Keratinocyte (primary cell): ENCODE measurements at regions not wholly inside any gene's neighbourhood (a gene's known extent, or its start where the extent isn't known, plus 50 kb on each side); places are given as distances from the start of the nearest gene placed in this dataset.

Experiments used
- DNase-seq: peaks from one replicate; pipeline ENCODE4 v3.0.0-alpha.2; 2011; ENCODE audit warnings: low read depth, missing footprints, low spot score
- FAIRE-seq: peaks from 2 replicates; lab custom pipeline; 2011; peaks lifted over from hg19 to GRCh38; lab: Jason Lieb, UNC
- H2AFZ ChIP-seq: 2 replicates; pipeline ENCODE4 v1.6.0; 2012; ENCODE audit warnings: low read length, control low read depth, inconsistent platforms; ENCODE audit not compliant: control insufficient read depth
- H3K27ac ChIP-seq: 2 replicates; pipeline ENCODE4 v1.5.1; 2011; ENCODE audit warnings: low read length; ENCODE audit not compliant: control insufficient read depth, insufficient read depth
- H3K27me3 ChIP-seq: 3 replicates; pipeline ENCODE4 v1.6.0; 2011; ENCODE audit warnings: low read length; ENCODE audit not compliant: control insufficient read depth, insufficient read depth; ENCODE audit errors: extremely low read depth
- H3K36me3 ChIP-seq, 2 experiments: 2 replicates in 1 of 2; 3 replicates in 1 of 2; pipeline ENCODE4 v1.5.1; 2011; ENCODE audit warnings: low read length in 2 of 2, mild to moderate bottlenecking in 1 of 2; ENCODE audit not compliant: control insufficient read depth in 2 of 2, insufficient read depth in 2 of 2; ENCODE audit errors: extremely low read depth in 1 of 2
- H3K4me1 ChIP-seq: 3 replicates; pipeline ENCODE4 v1.5.1; 2011; ENCODE audit warnings: low read length; ENCODE audit not compliant: control insufficient read depth, insufficient read depth; ENCODE audit errors: extremely low read depth
- H3K4me2 ChIP-seq: 3 replicates; pipeline ENCODE4 v1.6.0; 2011; ENCODE audit warnings: low read depth, low read length; ENCODE audit not compliant: control insufficient read depth, insufficient read depth; ENCODE audit errors: extremely low read depth
- H3K4me3 ChIP-seq, 3 experiments: fragments of 200-600 bp in 1 of 3; sonication (generic) in 1 of 3; 2 replicates in 2 of 3; 3 replicates in 1 of 3; pipeline ENCODE4 v1.5.1; 2011 to 2016; ENCODE audit warnings: low read length in 3 of 3, mild to moderate bottlenecking in 3 of 3, control low read depth in 2 of 3, inconsistent platforms in 1 of 3, low read depth in 1 of 3, mixed read lengths in 1 of 3, mixed run types in 1 of 3, moderate library complexity in 1 of 3; ENCODE audit not compliant: control insufficient read depth in 2 of 3, insufficient read depth in 2 of 3; ENCODE audit errors: extremely low read depth in 1 of 3
- H3K79me2 ChIP-seq: 2 replicates; pipeline ENCODE4 v1.6.0; 2012; ENCODE audit warnings: low read length; ENCODE audit not compliant: control insufficient read depth, insufficient read depth
- H3K9ac ChIP-seq: 3 replicates; pipeline ENCODE4 v1.6.0; 2011; ENCODE audit warnings: low read length; ENCODE audit not compliant: control insufficient read depth, insufficient read depth; ENCODE audit errors: extremely low read depth
- H3K9me1 ChIP-seq: 3 replicates; pipeline ENCODE4 v1.6.0; 2011; ENCODE audit warnings: low read length; ENCODE audit not compliant: control insufficient read depth, insufficient read depth; ENCODE audit errors: extremely low read depth
- H3K9me3 ChIP-seq: 2 replicates; pipeline ENCODE4 v1.5.1; 2012; ENCODE audit warnings: low read depth, low read length; ENCODE audit not compliant: control insufficient read depth
- H4K20me1 ChIP-seq: 3 replicates; pipeline ENCODE4 v1.6.0; 2011; ENCODE audit warnings: low read length; ENCODE audit not compliant: control insufficient read depth, insufficient read depth; ENCODE audit errors: extremely low read depth
- EZH2 ChIP-seq: IDR thresholded peaks from one replicate; pipeline ENCODE4 v1.6.1; 2012; ENCODE audit warnings: inconsistent platforms, mild to moderate bottlenecking, low read length, moderate library complexity
- dilution Hi-C: fragments of 300-500 bp; cut with MboI; formaldehyde crosslinking; loops from one replicate; pipeline ENCODE4 v1.7.0; 2020; ENCODE audit warnings: low sequenced_read_pairs; ENCODE audit not compliant: extremely low pct_ligation_motif_present
- TF ChIP-seq, protein P1 (sequence below), 3 experiments: IDR thresholded peaks in 1 of 3; conservative IDR thresholded peaks in 1 of 3; optimal IDR thresholded peaks in 1 of 3; 2 replicates in 2 of 3; 3 replicates in 1 of 3; pipeline versions ENCODE3 to v1.5.1; 2011; ENCODE audit warnings: low read length in 3 of 3, mild to moderate bottlenecking in 3 of 3, moderate library complexity in 2 of 3, control low read depth in 1 of 3, inconsistent platforms in 1 of 3; ENCODE audit not compliant: insufficient read depth in 2 of 3; ENCODE audit errors: extremely low read depth in 1 of 3

- Histone ChIP-seq H4K20me1 (no peaks in the 10 kb centered on the region), H3K9me1 (no peaks in the 10 kb centered on the region), H3K4me2 (no peak overlapping the region), H3K4me1 (no peaks in the 10 kb centered on the region), H2AFZ (no peak overlapping the region), H3K79me2 (no peaks in the 10 kb centered on the region), H3K27ac (no peak overlapping the region), H3K9ac (no peak overlapping the region), H3K27me3 (no peaks in the 10 kb centered on the region), H3K9me3 (no peaks in the 10 kb centered on the region), H3K36me3 (no peaks in the 10 kb centered on the region), H3K4me3 (no peak overlapping the region)
- TF ChIP-seq EZH2: no peak
- TF ChIP-seq, protein P1, sequence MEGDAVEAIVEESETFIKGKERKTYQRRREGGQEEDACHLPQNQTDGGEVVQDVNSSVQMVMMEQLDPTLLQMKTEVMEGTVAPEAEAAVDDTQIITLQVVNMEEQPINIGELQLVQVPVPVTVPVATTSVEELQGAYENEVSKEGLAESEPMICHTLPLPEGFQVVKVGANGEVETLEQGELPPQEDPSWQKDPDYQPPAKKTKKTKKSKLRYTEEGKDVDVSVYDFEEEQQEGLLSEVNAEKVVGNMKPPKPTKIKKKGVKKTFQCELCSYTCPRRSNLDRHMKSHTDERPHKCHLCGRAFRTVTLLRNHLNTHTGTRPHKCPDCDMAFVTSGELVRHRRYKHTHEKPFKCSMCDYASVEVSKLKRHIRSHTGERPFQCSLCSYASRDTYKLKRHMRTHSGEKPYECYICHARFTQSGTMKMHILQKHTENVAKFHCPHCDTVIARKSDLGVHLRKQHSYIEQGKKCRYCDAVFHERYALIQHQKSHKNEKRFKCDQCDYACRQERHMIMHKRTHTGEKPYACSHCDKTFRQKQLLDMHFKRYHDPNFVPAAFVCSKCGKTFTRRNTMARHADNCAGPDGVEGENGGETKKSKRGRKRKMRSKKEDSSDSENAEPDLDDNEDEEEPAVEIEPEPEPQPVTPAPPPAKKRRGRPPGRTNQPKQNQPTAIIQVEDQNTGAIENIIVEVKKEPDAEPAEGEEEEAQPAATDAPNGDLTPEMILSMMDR (optimal IDR thresholded peaks at IDR 0.05 in 1 of 3, IDR thresholded peaks at IDR 0.05 in 1 of 3, conservative IDR thresholded peaks at IDR 0.05 in 1 of 3; ENCODE audit: extremely low read depth in 1 of 3, insufficient read depth in 2 of 3, low read length in 3 of 3): no peak
- dilution Hi-C loops: no loop called here
- FAIRE-seq (no peak), DNase-seq (no peak)
Observed at GRCh38 chr13:79119578-79120107, 286.4 kb downstream of the RBM26 start.

GRCh38 chr13:79112016-79112415 lies 294.0 kb downstream of the RBM26 start:
- Histone ChIP-seq H3K79me2 (no peaks in the 10 kb centered on the region), H3K4me3 (no peak overlapping the region), H3K9ac (no peak overlapping the region), H3K4me1 (no peaks in the 10 kb centered on the region), H2AFZ (no peak overlapping the region), H3K36me3 (no peaks in the 10 kb centered on the region), H3K27ac (no peak overlapping the region), H3K4me2 (no peak overlapping the region), H4K20me1 (no peaks in the 10 kb centered on the region), H3K27me3 (no peaks in the 10 kb centered on the region), H3K9me3 (no peaks in the 10 kb centered on the region), H3K9me1 (no peaks in the 10 kb centered on the region)
- no peak for TF ChIP-seq EZH2
- TF ChIP-seq, protein P1 (optimal IDR thresholded peaks at IDR 0.05 in 1 of 3, IDR thresholded peaks at IDR 0.05 in 1 of 3, conservative IDR thresholded peaks at IDR 0.05 in 1 of 3; ENCODE audit: extremely low read depth in 1 of 3, insufficient read depth in 2 of 3, low read length in 3 of 3): peak in 1 of 3 experiments; percentile 16
- dilution Hi-C loops: no loop called here
- no peak for DNase-seq
- no peak for FAIRE-seq
